Stimulated activated CD8-positive, alpha-beta memory T cell treated with anti-CD3 and anti-CD28 coated beads, Interleukin-15, amount 100 ng/mL, for 1 hour (primary cell): ENCODE measurements at regions not wholly inside any gene's neighbourhood (a gene's known extent, or its start where the extent isn't known, plus 50 kb on each side); places are given as distances from the start of the nearest gene placed in this dataset.
"Not testable (repeated sequence)": the region's sequence is repeated elsewhere in the genome, so short reads cannot be mapped to it uniquely, and the experiment has no call there.

ENCODE experiments used
- DNase-seq: peaks from one replicate; pipeline ENCODE4 v3.0.0-alpha.2; 2020; ENCODE audit warnings: low read depth

DNA sequence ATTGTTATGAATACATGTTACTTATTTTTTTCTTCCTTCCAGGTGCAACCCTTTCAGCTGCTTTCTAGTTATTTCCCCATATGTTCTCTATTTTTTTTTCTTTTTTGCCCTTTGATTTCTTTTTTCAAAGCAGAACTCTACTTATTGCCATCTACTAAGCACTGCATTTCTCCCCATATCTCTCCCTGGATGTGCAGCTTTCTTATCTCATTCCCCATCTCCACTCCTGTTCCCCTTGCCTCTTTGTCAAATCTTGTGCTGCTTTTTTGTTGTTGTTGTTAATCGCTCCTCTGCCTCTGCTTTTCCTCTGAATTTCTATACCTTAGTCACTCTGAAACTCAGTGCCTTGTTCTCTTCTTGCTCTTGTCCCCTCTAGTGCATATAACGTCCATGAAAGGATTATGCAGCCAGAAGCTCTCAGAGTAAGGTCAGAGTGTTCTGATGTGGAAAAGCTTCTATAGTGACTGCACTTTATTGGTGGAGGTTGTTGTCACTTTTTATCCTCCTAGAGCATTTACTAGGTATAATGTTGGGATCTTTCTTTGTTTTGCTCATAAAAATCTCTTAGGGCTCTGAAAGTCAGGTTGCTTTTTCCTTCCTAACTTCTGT is 51.1 kb upstream of the JADE1 start:
- no peak for DNase-seq

GRCh38 chr4:128757712-128758111 is 51.8 kb upstream of the JADE1 start:
- no peak for DNase-seq

- no peak for DNase-seq
Measured at GRCh38 chr4:128751354-128751753, 58.1 kb upstream of the JADE1 start.

DNA sequence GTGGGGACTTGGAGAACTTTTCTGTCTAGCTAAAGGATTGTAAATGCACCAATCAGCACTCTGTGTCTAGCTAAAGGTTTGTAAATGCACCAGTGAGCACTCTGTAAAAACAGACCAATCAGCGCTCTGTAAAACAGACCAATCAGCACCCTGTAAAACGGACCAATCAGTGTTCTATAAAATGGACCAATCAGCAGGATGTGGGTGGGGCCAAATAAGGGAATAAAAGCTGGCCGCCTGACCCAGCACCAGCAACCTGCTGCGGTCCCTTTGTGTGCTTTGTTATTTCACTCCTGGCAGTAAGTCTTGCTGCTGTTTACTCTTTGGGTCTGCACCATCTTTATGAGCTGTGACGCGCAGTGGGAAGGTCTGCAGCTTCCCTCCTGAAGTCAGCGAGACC is 67.8 kb upstream of the JADE1 start:
- not testable (repeated sequence) for DNase-seq

DNA sequence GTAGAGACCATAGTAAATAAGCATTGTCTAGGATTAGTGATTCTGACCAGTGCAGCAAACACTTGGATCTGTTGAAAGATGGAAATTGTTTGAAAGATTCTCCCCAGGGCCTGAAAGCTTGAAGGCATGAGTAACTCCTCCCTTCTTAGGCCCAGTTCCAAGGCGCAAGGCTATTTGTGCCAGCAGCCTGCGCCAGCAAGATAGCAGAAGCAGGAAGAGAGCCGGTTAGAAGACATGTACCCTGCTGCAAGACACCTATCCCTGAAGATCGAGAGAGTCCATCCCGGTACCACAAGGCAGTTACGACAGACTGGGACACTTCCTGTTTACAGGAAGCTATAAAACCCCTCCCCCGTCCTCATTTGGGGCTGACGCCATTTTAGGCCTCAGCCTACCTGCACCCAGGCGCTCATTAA is 72.4 kb upstream of the JADE1 start:
- no peak for DNase-seq

GRCh38 chr4:128735714-128736113 is 73.8 kb upstream of the JADE1 start:
- no peak for DNase-seq

GRCh38 chr4:128728190-128728589 is 81.3 kb upstream of the JADE1 start:
- no peak for DNase-seq

DNA sequence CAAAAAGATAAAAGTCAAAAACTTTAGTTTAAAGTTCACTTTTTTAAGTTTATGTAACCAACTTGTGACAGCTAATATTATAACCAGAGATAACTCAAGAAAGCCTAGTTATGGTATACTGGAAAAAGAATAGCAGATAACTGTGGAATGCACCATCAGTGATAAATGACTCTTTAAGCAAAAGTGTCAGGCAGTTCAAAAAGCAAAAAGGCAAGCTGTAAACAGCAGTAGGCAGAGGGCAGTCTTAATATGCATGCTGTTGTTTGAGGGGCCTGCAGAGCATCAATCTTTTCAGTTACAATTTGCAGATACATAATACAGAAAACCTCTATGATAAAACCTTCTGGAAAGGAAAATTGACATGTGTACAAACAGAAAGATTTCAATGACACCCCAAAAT is 81.8 kb upstream of the JADE1 start:
- DNase-seq, result no peak

DNA sequence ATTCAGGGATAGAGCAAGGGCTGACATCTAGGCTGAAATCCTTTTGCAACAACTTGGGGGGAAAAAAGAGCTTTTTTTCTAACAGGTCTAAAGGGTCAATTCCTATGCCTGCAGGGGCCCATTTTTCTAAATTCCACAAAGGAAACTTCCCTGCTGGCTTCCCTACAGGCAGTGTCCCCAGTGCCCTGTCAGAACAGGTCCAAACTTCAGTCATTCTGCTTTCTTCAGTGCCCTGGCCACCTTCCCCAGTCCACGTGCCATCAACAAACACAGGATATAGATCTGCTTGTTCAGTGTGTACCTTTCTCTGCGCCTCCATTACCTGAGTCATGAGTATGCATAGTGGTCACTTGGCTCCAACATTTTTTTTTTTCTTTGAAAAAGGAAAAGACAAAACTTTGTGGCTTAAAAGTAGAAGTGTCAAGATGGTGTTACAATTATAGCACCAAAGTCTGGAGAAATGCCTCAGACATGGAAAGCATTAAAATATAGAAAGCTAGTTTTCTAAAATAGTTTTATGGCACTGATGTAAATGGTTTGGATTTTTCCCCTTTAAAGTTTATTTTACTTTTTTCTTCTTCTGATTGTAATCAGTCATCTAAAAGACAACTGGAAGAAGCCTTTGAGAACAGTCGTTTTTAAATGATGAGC is 84.0 kb upstream of the JADE1 start:
- no peak for DNase-seq

DNA sequence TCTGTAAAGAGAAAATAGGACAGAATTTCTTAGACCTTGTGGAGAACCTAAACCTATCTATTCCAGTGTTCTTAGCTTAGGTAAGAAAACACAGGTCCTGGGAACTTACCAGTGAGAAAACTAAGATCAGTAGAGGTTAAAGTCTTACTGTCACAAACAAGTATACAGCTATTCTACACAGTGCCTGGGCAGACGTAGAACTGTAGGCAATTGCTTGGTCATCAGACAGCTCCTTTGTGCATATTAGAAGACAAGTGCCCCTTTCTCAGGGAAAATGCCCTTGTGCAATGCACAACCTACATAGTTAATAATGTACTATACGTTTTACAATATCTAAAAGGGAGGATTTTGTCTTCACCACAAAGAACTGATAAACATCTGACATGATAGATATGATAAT is 86.6 kb upstream of the JADE1 start:
- no peak for DNase-seq

DNA sequence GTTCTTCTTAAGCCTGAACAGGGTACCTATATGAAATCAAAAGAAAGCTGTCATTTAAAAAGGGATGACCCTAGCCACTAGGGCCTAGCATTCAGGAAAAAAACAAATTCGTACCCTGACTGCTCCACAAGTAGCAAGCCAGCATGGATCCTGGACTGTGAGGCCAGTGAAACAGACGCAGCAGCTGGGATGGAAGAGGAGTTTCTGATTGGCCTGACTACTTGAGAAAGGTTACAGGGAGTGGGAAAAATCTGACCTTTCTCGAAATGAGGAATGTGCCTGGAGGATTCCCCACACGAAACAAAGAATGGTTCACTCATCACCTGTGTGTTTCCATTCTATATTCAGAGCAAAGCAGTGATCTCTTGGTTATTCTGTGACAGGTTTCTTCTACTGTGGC is 87.6 kb upstream of the JADE1 start:
- DNase-seq, result no peak

GRCh38 chr4:128720270-128720669 is 89.2 kb upstream of the JADE1 start:
- no peak for DNase-seq

DNA sequence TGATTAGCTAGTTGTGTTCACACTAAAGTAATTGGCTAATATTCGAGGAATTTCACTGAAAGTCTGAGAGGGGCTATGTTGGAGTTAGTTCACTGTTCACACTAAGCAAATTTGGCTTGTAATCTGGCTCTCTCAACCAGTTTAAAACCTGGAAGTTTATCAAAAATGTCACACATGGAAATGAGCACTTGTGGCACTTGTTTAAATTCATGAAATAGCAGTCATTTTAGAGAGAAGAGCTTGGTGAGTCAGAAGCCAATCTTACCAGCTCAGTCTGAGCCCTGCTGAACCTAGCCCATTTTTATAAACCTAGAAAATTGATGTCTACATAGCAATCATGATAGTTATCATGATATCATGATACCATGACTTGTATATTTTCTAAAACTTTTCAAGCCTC is 90.7 kb upstream of the JADE1 start:
- DNase-seq, result no peak

DNA sequence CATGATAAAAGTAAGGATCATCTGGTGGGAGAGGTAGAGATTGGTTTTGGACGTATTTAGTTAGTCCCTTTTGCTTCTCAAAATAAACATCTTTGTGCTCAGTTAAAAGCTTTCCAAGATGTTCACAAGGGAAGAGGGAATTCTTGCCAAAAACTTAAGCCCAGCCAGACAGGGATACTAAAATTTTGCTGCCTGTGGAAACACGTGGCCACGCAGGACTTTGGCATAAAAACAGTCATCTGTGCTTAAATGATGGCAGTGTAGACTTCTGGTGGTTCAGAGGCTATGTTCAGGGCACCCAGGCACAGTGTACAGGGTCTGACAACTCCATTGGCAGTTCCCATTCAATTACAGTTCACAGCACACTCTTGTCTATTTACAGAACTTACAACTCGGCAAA is 93.2 kb upstream of the JADE1 start:
- DNase-seq, result no peak

GRCh38 chr4:128715616-128716015 is 93.9 kb upstream of the JADE1 start:
- no peak for DNase-seq

DNA sequence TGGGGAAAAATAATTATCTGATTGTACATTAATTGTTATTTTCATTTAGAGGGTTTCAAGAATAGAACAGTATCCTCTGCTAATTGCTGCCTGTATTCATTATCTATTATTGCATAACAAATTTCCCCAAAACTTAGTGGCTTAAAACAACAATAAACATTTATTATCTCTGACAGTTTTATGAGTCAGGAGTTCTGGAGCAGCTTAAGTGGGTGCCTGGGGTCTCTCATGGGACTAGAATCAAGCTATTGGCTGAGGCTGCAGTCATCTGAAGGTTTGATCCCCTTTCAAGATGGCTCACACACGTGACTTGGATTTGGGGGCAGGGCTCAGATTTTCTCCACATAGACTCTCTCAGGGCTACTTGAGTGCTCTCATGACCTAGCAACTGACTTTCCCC is 98.1 kb upstream of the JADE1 start:
- no peak for DNase-seq

DNA sequence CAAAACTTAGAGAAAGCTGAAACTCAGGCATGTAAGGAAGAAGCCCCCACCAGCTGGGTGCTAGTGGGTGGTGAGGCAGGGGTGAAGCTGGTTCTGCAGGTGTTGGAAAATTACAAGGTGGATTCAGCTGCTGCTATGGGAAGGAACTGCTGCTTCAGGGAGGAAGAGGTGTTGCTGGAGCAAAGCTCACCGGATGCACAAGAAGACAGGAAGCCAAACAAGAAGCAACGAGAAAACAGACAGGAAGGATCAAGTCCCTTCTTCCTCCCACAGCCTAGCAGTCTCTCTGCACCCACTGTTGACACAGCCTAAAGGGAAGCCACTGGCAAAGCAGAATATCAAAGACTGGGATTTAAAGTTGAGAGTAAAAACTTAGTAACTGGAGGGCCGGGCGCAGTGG is 100.2 kb upstream of the JADE1 start:
- DNase-seq, result no peak

DNA sequence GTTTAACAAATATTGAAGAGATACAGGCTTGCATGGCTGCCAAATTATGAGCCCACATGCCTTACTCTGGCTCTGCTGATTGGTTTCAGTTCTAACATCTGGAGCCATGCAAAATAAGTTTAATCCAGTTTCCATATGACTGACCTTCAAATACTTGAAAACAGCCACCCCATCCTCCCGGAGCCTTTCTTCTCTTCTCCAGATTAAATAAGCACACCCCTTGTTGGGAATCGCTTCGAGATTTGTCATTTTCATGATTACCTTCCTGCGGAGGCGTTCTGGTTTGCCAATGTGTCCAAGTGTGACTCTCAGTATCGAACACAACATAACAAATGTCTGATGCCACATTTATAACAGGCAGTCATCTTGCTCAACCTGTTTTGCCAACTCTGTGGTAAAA is 101.6 kb upstream of the JADE1 start:
- no peak for DNase-seq

DNA sequence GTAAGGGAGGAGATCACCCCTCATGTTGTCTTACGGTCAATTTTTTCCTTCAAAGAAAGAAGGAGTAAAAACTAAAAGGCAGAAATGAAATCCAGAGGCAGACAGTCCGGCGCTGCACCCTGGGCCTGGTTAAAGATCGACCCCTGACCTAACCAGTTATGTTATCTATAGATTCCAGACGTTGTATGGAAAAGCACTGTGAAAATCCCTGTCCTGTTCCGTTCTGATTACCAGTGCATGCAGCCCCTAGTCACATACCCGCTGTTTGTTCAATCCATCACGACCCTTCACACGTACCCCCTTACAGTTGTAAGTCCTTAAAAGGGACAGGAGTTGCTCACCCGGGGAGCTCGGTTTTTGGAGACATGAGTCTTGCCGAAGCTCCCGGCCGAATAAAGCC is 105.6 kb upstream of the JADE1 start:
- no peak for DNase-seq

DNA sequence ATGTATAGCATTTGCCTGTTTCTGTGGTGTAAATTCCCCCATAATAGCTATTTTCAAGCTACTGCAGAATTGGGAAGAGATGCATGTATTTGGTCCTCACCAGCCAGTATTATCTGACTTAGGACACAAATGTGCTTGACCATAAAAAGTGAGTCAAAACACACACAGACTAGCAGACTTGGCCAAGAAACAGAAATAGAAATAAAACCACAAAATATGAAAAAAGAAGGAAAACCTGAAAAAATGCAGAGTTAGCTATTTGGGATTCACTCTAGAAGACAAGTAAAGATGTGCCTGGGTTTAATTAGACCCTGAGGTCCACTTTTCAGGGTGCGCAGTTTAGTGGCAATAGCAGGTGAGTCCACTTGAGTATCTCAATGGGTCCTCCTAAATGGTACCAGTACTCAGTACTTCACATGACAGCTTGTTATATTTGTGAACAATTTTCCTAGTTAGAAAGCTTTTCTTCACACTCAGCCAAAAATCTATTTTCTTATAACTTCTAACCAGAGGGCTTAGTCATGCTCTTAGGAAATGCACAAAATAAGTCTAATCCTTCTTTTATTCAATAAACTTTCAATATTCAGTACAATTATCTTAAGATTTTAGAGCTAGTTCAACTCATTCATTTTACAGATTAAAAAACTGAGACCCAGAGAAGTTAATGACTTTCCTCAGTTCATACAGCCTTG is 108.7 kb upstream of the JADE1 start:
- DNase-seq, result no peak

GRCh38 chr4:128698386-128698785 is 111.1 kb upstream of the JADE1 start:
- no peak for DNase-seq

- DNase-seq, result no peak
Measured at GRCh38 chr4:128697323-128697722, 112.2 kb upstream of the JADE1 start.

GRCh38 chr4:128690011-128690410 is 119.5 kb upstream of the JADE1 start:
- no peak for DNase-seq
